ENCODE measurements at regions not wholly inside any gene's neighbourhood (a gene's known extent, or its start where the extent isn't known, plus 50 kb on each side); places are given as distances from the start of the nearest gene placed in this dataset.
A peak's percentile ranks its signal among the peaks of the same experiment; 100 is the strongest.
"Not testable (repeated sequence)": the region's sequence is repeated elsewhere in the genome, so short reads cannot be mapped to it uniquely, and the experiment has no call there.

GRCh38 chr4:102397056-102397455 lies 51.8 kb upstream of the SLC39A8 start:
- not testable (repeated sequence) for DNase-seq

DNA sequence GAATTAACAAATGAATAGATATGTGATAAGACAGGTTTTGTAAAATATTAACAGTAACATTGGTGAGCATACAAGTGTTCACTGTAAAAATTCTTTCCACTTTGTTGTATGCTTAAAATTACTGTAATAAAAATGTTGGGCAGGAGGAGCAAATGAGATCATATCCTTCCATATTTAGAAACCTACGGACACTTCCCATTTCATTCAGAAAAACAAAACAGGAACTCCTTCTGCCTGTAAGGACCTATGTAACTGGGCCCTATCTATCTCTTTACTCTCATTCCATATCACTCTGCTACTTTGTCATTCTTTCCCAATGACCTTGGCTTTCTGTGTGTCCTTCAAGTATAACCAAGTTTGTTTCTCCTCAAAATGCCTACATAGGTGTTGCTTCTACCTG lies 53.7 kb upstream of the SLC39A8 start:
- no peak for DNase-seq

DNA sequence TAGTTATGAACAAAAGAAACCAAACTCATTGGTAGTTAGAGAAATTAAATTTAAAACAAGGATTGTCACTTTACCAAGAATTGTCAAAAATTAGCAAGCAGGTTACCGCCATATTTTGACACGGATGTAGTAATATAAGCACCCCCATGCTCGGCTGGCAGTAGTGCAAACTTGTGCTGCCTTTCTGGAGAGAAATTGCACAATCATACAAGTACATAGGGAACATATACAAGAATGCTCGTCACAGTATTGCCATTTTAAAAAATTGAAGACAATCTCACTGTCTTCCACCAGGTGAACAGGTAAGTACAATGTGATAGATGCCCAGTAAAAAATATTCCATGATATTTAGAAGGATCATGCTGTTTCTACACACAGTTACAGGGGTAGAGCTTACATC lies 55.6 kb upstream of the SLC39A8 start:
- DNase-seq: no peak

DNA sequence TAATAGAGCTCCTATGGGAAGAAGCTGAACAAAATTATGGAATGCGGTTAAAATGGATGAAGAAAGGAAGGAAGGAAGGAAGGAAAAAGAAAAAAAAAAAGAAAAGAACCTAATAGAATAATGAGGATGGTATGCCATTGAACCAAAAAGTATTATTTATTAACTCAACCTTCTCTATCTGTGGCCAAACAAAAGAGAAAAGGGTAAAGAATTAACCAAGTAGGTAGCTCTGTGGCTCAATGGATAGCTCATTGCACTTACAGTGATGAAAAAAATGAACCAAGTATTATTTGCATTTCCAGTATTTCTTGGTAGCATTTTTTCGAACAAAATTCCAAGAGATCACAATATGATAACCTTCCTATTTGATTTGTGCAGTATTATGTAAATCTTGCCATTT lies 56.9 kb upstream of the SLC39A8 start:
- DNase-seq: no peak

DNA sequence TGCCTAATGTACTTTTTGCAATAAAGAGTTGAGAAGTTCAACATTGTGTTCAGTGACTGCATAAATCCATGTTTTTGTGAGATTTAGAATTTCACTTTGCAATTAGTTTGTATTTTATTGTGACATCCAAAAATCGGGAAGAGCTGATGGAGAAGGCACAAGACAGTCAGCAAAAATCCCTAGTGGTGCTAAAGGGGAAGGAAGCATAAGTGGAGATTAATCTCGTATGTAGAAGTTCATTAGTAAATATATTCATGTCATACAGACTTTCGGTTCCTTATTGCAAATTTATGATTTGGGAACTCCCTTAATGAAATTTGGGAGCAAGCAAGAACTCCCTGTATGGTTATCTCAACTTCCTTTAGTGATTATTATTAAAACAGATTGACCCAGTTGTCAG lies 57.8 kb upstream of the SLC39A8 start:
- DNase-seq: no peak

GRCh38 chr4:102404431-102404969 lies 59.2 kb upstream of the SLC39A8 start:
- DNase-seq: no peak

DNA sequence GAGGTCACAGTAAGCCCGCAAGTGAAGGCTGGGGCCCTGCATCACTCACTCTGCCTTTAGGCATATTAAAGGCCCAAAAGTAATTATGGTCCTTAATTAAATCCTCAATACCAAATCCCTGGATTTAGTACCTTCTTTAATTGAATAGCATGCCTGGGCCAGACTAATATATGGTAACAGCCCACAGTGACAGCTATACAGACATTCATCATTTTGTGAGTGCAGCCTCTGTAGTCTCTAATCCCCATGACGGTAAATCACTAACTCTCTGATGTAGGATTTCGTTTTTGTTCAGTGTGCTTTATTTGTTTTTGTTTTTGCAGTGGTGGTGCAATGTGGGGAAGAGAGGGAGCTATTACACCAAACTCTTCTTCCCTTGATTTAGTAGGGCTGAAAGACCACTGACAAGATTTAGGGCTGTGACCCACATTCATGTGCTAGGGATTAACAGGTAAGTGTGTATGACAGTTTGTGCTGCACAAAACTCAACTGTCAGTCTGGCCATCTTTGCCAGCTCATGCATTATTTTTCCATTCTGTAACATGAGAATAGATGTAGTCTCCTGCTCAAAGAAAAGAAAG lies 60.6 kb upstream of the SLC39A8 start:
- no peak for DNase-seq

DNA sequence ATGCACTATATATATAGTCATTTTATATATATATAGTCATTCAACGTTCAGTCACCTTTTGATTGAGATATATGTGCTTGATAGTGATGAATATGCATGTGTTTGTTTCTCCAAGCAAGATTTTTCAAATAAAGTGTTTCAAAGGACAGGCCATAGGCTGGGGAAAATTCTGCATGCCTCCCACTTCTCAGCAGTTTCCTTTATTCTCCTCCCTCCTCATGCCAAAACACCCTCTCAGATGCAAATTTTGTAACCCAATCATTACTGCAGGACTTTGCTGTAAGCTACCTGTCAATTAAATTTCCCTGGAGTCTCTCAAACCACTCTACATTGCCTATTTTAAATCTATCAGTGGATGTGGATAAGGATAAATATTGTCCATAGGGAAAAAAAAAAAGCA lies 65.6 kb upstream of the SLC39A8 start:
- DNase-seq: not testable (repeated sequence)

- no peak for DNase-seq
These were observed 66.1 kb upstream of the SLC39A8 start for GRCh38 chr4:102411408-102411807.

DNA sequence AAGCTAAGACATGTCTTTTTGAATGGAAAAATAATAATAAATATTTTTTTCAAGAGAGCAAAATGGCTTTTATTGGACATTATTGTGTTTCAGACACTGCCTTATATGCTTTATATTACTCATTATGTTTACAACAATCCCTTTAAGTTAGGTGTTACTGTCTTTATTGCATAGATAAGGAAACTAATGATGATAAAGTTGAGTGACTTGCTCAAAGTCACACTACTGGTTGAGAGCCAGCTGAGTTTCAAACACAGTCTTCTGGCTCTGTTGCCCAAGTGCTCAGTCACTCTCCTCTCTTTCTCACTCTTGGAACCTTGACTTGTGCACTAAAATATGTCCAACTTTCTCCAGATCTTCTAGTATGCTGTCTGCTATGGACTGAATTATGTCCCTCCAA lies 71.5 kb upstream of the SLC39A8 start:
- no peak for DNase-seq

GRCh38 chr4:102420563-102421398 lies 75.5 kb upstream of the SLC39A8 start:
- no peak for DNase-seq

DNA sequence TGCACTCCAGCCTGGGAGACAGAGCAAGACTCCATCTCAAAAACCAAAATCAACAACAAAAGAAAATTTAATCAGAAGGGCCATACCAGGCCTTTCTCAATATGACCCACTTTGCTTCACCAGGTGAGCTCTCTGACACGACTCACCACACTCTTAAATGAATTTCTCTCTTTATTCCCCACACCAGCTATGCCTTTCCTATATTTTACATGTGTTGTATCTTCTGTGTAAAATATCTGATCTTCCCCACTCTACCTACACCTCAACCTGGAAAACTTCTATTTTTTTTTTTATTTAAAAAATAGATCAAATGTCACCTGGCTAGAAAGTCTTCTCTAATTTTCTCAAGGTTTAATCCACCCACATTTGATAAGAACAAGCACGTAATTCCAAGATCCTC lies 77.6 kb upstream of the SLC39A8 start:
- no peak for DNase-seq

DNA sequence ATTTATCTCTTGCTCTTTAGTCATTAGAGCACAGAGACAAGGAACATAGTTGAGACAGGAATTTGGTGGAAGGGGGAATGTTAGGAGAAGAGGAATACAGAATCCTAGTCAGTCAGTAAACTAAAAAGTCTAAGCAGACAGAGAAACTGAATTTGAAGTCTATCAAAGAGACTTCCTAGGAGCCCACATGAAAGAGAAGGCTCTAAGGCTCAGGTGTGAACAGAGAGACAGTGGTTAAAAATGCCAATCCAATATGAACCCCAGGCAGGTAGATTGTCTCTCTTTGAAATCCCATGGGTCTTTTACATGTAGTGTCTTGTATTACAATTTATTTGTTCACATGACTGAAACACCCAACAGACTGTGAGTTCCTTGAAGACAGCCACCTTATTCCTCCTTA lies 77.8 kb upstream of the NFKB1 start:
- DNase-seq: no peak

DNA sequence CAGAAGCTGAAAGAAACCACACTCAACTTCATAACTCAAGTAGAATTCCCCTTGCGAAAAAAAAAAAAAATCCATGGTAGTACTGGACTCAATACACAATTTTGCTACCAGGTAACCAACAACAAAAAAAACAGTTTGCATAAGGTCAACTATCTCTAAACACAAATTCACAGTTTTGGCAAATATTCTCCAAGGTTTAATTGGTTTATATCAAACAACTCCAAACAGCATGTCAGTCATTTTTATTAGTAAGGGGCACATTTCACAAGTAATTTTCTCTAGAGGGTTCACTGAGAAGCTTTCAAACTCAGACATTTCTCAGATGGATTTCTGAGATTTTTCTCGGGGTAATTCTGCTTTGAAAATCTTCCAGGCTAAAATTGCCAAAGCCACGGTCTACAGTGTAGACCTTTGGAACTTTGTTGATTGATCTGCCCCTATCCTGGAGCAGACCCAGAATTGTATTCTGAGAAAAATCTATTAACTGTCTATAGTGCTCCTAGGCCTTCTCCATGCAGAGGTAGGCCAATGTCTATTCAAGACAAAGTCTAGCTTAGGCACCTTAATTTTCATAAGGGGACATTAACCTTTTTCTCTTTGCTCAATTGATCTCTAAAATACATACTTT lies 73.7 kb upstream of the NFKB1 start:
- no peak for DNase-seq

DNA sequence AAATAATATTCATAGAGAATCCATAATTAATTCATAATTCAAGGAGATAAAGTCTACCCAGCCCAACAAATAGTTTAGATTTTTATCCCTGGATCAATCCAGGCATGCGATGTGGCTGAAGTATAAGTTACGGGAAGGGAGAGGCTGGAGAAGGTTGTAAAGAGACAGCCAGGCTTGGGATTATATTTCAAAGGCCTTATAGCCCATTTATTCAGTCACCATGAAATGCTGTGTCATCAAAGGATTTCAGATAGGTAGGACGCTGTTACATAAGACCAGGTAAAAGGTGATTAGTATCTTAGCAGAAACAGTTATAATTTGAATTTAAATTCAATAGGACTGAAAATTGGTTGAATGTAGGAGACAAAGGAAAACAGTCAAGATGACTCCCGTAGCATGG lies 73.0 kb upstream of the NFKB1 start:
- DNase-seq: no peak

DNA sequence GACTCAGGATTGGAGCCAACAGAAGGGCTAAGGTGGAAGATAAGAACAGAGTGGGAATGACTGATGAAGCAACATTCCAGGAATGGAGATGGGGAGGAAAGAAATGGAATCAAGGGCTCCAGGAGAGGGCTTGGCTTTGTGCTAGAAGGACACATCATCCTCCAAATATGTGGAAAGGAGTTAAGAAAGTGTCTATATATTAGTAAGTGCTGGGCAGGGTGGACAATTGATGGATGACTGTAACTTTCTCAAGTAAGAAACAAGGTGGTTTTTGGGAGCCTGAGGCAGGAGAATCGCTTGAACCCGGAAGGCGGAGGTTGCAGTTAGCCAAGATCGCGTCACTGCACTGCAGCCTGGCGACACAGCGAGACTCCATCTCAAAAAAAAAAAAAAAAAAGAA lies 71.6 kb upstream of the NFKB1 start:
- DNase-seq: peak; percentile 89

DNA sequence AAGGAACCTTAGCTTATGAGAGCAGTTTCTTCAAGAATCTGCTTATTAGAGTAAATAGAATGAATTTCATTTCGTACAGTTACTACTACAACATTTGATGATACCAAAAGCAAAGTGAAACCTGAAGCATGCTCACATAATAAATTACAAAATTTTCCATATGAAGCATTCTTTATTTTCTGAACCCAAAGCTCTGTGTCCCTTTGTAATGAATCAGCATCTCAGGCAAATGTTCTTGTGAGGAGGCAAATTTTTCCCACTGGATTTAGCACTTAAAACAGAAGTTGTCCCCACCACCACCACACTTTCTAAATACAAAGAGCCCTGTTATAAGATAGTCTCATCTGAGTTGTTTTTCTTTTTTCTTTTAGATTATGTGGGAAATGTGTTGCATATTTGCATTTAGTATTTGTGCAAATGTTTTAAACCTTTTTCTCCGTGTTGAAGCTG lies 70.7 kb upstream of the NFKB1 start:
- no peak for DNase-seq

GRCh38 chr4:102431608-102431961 lies 69.6 kb upstream of the NFKB1 start:
- no peak for DNase-seq

DNA sequence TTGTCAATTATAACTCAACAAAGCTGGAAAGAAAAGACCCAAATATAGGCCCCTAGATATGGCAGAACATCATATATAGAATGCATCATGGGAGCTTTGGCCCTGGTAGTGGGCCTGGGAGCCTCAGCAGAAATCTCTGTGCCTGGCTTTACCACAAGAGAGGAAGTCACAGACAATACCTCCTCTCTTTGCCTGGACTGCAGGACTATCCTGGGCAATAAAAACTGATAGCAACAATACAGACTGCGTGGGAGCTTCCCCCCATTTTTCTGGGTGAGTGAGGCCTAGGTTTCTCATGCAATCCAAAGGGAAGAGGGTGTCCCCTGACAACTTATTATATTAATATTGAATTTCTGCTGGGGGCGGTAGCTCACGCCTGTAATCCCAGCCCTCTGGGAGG lies 64.0 kb upstream of the NFKB1 start:
- DNase-seq: no peak

GRCh38 chr4:102438396-102439235 lies 62.5 kb upstream of the NFKB1 start:
- DNase-seq: no peak

DNA sequence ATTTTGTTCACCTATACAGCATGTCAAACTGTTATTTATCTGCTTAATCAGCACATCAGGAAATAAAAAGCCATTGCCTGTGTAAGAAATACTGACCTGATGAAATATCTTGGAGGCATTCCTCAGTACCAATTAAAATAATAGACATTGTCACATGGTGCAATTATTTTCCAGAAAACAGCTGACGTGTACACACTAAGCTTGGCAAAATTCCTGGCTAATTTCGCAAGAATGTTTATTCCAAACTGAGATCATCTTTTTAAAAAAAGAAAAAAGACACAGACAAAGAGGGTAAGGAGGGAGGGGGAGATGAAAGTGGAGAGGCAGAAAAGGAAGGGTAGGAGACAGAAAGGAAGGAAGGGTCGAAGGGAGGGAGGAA lies 61.9 kb upstream of the NFKB1 start:
- DNase-seq: no peak

GRCh38 chr4:102439812-102440211 lies 61.3 kb upstream of the NFKB1 start:
- DNase-seq: no peak

DNA sequence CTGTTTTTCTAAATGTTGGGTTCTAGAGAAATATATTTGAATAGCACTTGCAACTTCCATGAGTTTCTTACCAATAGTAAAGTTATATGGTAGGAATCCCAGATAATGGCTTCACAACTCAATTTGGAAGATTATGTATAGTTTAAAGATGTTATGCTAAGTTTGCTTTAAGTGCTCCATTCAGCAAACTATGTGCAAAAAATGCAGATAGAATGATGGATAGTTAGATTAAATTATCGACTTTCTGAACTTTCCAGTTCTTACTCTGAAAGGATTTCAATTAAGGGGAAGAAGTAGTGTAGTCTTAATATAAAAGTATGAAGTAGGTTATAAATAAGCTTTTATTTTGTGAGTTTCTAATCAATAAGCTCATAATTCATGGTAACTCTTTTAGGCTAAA lies 60.7 kb upstream of the NFKB1 start:
- no peak for DNase-seq
